Fibroblast of villous mesenchyme (primary cell): ENCODE measurements at regions not wholly inside any gene's neighbourhood (a gene's known extent, or its start where the extent isn't known, plus 50 kb on each side); places are given as distances from the start of the nearest gene placed in this dataset.
"Not testable (repeated sequence)": the region's sequence is repeated elsewhere in the genome, so short reads cannot be mapped to it uniquely, and the experiment has no call there.

Experiments
- DNase-seq: peaks from one replicate; pipeline ENCODE4 v3.0.0-alpha.2; 2010; ENCODE audit warnings: low read depth
- H3K4me3 ChIP-seq: 2 replicates; pipeline ENCODE4 v1.5.1; 2011; ENCODE audit warnings: low read depth, mild to moderate bottlenecking, low read length
- TF ChIP-seq, protein P1 (sequence below): IDR thresholded peaks from 2 replicates; pipeline ENCODE4 v1.5.1; 2012; ENCODE audit warnings: low read depth, mild to moderate bottlenecking, low read length; ENCODE audit not compliant: insufficient read depth

DNA sequence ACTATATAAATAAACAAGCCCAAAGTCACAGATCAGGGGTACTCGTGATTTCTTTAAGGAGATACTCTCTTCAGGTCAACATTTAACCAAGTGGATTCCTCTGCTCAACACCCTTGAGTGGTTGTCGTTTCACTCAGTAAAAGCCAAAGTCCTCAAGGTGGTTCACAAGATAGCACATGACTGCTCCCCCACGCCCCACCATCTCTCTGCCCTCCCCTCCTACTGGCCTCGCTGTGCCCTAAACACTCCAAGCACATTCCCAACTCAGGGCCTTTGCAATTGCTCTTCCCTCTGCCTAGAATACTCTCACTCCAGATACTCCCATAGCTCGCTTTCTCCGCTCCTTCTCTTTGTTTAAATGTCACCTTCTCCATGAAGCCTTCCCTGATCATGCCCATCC, 72.1 kb upstream of the FHIP2A start:
- H3K4me3 ChIP-seq, result no peak overlapping the region

DNA sequence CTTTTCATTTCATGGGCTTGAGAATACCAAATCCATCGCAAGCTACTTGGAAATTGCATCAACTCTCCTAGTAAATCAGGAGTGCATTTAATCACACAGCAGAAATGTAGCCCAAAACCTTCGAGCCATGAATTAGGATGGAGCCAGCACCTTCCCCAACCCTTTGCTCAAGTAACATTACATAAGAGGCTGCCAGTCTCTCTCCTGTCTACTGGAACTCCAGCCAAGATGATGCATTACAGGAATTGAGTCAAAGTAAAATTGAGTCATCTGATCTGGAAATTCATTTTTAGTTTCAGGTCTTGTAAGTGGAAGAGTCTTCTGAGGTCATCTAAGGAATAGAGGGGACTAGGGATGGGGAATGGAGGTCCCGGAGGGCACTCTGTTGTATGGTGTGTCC, 69.7 kb upstream of the FHIP2A start:
- no peak for DNase-seq
- TF ChIP-seq, protein P1, sequence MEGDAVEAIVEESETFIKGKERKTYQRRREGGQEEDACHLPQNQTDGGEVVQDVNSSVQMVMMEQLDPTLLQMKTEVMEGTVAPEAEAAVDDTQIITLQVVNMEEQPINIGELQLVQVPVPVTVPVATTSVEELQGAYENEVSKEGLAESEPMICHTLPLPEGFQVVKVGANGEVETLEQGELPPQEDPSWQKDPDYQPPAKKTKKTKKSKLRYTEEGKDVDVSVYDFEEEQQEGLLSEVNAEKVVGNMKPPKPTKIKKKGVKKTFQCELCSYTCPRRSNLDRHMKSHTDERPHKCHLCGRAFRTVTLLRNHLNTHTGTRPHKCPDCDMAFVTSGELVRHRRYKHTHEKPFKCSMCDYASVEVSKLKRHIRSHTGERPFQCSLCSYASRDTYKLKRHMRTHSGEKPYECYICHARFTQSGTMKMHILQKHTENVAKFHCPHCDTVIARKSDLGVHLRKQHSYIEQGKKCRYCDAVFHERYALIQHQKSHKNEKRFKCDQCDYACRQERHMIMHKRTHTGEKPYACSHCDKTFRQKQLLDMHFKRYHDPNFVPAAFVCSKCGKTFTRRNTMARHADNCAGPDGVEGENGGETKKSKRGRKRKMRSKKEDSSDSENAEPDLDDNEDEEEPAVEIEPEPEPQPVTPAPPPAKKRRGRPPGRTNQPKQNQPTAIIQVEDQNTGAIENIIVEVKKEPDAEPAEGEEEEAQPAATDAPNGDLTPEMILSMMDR, result no peak
- no peak overlapping the region for H3K4me3 ChIP-seq

More for the DNA sequence above, 72.1 kb upstream of the FHIP2A start:
- no peak for DNase-seq
- TF ChIP-seq, protein P1, result no peak

DNA sequence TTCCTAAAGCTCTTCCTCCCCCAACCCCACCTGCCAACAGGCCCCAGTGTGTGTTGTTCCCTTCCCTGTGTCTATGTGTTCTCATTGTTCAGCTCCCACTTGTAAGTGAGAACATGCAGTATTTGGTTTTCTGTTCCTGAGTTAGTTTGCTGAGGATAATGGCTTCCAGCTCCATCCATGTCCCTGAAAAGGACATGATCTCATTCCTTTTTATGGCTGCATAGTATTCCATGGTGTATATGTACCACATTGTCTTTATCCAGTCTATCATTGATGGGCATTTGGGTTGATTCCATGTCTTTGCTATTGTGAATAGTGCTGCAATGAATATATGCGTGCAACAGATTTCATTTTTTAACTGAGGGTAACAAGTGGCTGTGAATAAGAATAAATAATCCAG, 69.0 kb upstream of the FHIP2A start:
- not testable (repeated sequence) for DNase-seq, H3K4me3 ChIP-seq

DNA sequence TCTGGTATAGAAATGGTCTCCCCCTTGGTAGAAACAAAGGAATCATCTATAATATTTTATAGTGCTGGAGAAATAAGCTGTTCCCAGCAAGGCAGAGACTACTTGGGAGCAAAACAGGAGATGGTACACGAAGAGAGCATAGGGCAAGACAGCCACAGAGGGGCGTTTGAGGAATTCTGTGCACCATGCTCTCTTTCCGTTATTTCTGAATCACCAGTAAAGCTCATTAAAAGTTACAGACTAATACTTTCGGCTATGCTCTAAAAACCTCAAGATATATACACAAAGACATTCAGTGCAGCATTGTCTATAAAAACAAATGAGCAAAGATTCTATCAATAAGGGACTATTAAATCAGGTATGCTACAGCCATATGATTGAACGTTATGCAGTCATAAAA, 68.5 kb upstream of the FHIP2A start:
- TF ChIP-seq, protein P1, result peak; percentile 29
- H3K4me3 ChIP-seq, result no peak overlapping the region
- DNase-seq, result peak; percentile 65

DNA sequence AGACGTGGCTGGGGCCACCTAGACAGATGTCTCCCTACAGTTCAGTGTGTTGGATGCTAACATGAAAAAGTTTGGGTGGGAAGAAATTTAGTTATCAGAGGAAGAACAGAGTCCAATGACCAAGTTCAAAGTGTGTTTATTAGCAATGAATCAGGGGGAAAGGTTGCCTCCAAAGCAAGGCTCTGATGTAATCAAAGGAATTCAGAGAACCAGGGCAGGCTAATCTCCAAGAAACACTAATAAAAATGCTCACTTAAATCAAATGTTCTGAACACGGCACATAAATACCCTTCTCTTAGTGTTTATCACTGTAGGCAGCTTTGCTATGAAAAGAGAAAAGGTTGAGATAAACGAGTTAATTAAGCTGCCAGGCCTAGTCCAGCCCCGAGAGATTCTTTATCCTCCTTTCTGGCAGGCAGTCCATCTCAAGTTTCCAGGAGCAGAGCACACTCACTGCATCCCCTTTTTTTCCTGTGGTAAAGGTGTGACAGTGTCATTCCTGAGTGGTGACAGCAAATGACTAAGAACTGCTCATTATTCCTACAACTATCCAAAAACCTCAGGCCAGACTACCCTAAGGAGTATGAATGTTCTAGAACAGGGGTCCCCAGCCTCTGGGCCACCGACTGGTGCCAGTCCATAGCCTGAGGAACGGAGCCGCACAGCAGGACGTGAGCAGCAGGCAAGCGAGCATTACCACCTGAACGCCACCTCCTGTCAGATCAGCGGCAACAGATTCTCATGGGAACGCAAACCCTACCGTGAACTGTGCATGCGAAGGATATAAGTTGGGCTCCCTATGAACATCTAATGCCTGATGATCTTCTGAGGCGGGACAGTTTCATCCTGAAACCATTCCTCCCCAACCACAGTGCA, 66.9 kb upstream of the FHIP2A start:
- peak; percentile 94 for DNase-seq
- H3K4me3 ChIP-seq, result no peak overlapping the region
- TF ChIP-seq, protein P1, result no peak

DNA sequence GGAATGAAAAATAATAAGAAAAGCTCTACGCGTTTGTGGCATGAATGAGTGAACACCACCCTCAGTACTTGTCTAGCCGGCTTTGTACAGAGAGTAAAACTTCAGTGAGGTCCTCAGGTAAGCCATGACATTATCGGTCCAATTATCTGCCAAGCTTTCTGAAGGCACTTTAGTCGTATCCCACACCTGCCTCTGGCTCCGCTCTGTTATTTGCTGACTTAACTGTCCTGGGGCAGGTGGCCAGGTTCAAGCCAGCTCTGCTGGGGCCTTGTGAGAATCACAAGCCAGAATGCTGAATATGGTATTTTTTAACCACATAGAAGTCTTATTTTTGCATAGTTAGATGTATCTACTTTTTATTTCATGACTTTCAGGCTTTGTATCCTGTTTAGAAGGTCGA, 66.0 kb upstream of the FHIP2A start:
- no peak for DNase-seq
- H3K4me3 ChIP-seq, result no peak overlapping the region
- TF ChIP-seq, protein P1, result no peak

DNA sequence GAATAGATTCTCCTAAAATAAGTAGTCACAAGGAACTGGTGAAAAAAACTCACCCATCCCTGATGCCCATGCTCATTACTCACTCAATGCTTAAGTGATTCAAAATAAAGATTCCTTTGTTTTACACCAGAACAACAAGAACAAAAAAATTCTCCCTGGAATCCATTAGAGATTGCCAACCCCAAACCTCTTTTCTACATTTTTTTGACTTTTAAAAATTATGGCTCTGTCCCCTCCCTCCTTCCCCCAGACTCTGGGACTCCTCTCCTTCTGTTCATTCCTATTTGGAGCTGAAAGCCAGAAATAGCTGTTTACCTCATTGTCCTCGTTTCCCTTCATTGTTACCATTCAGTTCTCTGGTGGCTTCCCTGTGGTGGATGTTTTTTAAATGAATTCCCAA, 63.2 kb upstream of the FHIP2A start:
- TF ChIP-seq, protein P1, result no peak
- DNase-seq, result no peak
- no peak overlapping the region for H3K4me3 ChIP-seq
